NCI-H526 treated with DMSO at 0.1 percent for 48 hours (cell line): ENCODE measurements at regions not wholly inside any gene's neighbourhood (a gene's known extent, or its start where the extent isn't known, plus 50 kb on each side); places are given as distances from the start of the nearest gene placed in this dataset.
"Not testable (repeated sequence)": the region's sequence is repeated elsewhere in the genome, so short reads cannot be mapped to it uniquely, and the experiment has no call there.

Experiments
- DNase-seq: peaks from one replicate; lab custom pipeline; 2025; lab: John Stamatoyannopoulos, UW

- no peak for DNase-seq
These were observed 79.1 kb upstream of the MYL10 start for GRCh38 chr7:101708223-101708622.

- no peak for DNase-seq
These were observed 83.6 kb upstream of the MYL10 start for GRCh38 chr7:101712652-101713051.

- no peak for DNase-seq
These were observed 85.0 kb upstream of the MYL10 start for GRCh38 chr7:101714097-101714496.

GRCh38 chr7:101717628-101718357 is 88.7 kb upstream of the MYL10 start:
- no peak for DNase-seq

GRCh38 chr7:101718363-101719122 is 89.4 kb upstream of the MYL10 start:
- DNase-seq = no peak

GRCh38 chr7:101719123-101719470 is 90.0 kb upstream of the MYL10 start:
- DNase-seq = no peak

- no peak for DNase-seq
These were observed 91.2 kb upstream of the MYL10 start for GRCh38 chr7:101720324-101720723.

- no peak for DNase-seq
These were observed 93.2 kb upstream of the MYL10 start for GRCh38 chr7:101722247-101722646.

- DNase-seq = no peak
These were observed 93.6 kb upstream of the CUX1 start for GRCh38 chr7:101723835-101724234.

GRCh38 chr7:101724957-101725356 is 92.5 kb upstream of the CUX1 start:
- no peak for DNase-seq

- DNase-seq = no peak
These were observed 91.5 kb upstream of the CUX1 start for GRCh38 chr7:101725921-101726320.

GRCh38 chr7:101727184-101727583 is 90.2 kb upstream of the CUX1 start:
- no peak for DNase-seq

GRCh38 chr7:101728128-101728527 is 89.3 kb upstream of the CUX1 start:
- DNase-seq = no peak

GRCh38 chr7:101728873-101729240 is 88.6 kb upstream of the CUX1 start:
- not testable (repeated sequence) for DNase-seq

GRCh38 chr7:101729241-101729883 is 88.1 kb upstream of the CUX1 start:
- DNase-seq = no peak

GRCh38 chr7:101731502-101732084 is 85.8 kb upstream of the CUX1 start:
- no peak for DNase-seq

GRCh38 chr7:101733713-101734475 is 83.5 kb upstream of the CUX1 start:
- DNase-seq = no peak

GRCh38 chr7:101736084-101736483 is 81.3 kb upstream of the CUX1 start:
- no peak for DNase-seq

GRCh38 chr7:101739775-101740398 is 77.5 kb upstream of the CUX1 start:
- no peak for DNase-seq

- DNase-seq = no peak
These were observed 76.3 kb upstream of the CUX1 start for GRCh38 chr7:101740981-101741725.
